ENCODE measurements at regions not wholly inside any gene's neighbourhood (a gene's known extent, or its start where the extent isn't known, plus 50 kb on each side); places are given as distances from the start of the nearest gene placed in this dataset.

- no peaks in the 10 kb centered on the region for H3K4me1 ChIP-seq (ENCODE audit: insufficient read depth, low read length)
- ChIA-PET POLR2A (ENCODE audit: unreplicated experiment) (no interaction called here), CTCF (no interaction called here)
- TF ChIP-seq CTCF (conservative IDR thresholded peaks at IDR 0.05; ENCODE audit: low read depth, low read length) = no peak
- TF ChIP-seq EZH2 (IDR thresholded peaks at IDR 0.05; ENCODE audit: low read length, unreplicated experiment) = no peak
- TF ChIP-seq EZH2phosphoT487 (IDR thresholded peaks at IDR 0.05; ENCODE audit: borderline replicate concordance, low read length) = no peak
- BruUV-seq (replicated peaks) = no TSS peak
- no peaks in the 10 kb centered on the region for H3K79me2 ChIP-seq (ENCODE audit: low read length)
- no peaks in the 10 kb centered on the region for H3F3A ChIP-seq (ENCODE audit: low read length, unreplicated experiment)
- no peak overlapping the region for H3K4me2 ChIP-seq (ENCODE audit: low read length)
- H3K27ac ChIP-seq (ENCODE audit: low read length) = no peak overlapping the region
- H3K9ac ChIP-seq (ENCODE audit: low read length) = no peak overlapping the region
- no peaks in the 10 kb centered on the region for H3K36me3 ChIP-seq (ENCODE audit: low read depth, low read length)
- H3K4me3 ChIP-seq (ENCODE audit: low read length) = no peak overlapping the region
- DNase-seq (no peak), ATAC-seq (no peak)
- H4K20me1 ChIP-seq (ENCODE audit: low read length) = no peaks in the 10 kb centered on the region
- H3K9me2 ChIP-seq (replicated peaks; ENCODE audit: low read length) = no peaks in the 10 kb centered on the region
- H2AFZ ChIP-seq (ENCODE audit: low read length) = no peak overlapping the region
- no peaks in the 10 kb centered on the region for H3K9me3 ChIP-seq (ENCODE audit: low read length)
- intact Hi-C loops (cut with micrococcal nuclease) = no loop called here
- 0 out of 2 replicates have a peak, but pooled peaks cover 11% of the 10 kb centered on the region for H3K27me3 ChIP-seq (ENCODE audit: low read length)
Observed at GRCh38 chr6:181049-181654, 111.1 kb upstream of the DUSP22 start.

GRCh38 chr6:183668-184067, 108.6 kb upstream of the DUSP22 start:
- Histone ChIP-seq H3K27ac (ENCODE audit: low read length) (no peak overlapping the region), H3K79me2 (ENCODE audit: low read length) (no peaks in the 10 kb centered on the region), H3K9me3 (ENCODE audit: low read length) (no peaks in the 10 kb centered on the region), H3K4me2 (ENCODE audit: low read length) (no peak overlapping the region), H3K4me1 (ENCODE audit: insufficient read depth, low read length) (no peaks in the 10 kb centered on the region), H3K9ac (ENCODE audit: low read length) (no peak overlapping the region), H3K27me3 (ENCODE audit: low read length) (0 out of 2 replicates have a peak, but pooled peaks cover 11% of the 10 kb centered on the region), H3F3A (ENCODE audit: low read length, unreplicated experiment) (no peaks in the 10 kb centered on the region), H3K4me3 (ENCODE audit: low read length) (no peak overlapping the region), H2AFZ (ENCODE audit: low read length) (no peak overlapping the region), H3K9me2 (replicated peaks; ENCODE audit: low read length) (no peaks in the 10 kb centered on the region), H4K20me1 (ENCODE audit: low read length) (no peaks in the 10 kb centered on the region), H3K36me3 (ENCODE audit: low read depth, low read length) (no peaks in the 10 kb centered on the region)
- intact Hi-C loops (cut with micrococcal nuclease) = no loop called here
- DNase-seq (no peak), ATAC-seq (no peak)
- POLR2A ChIA-PET (ENCODE audit: unreplicated experiment) = no interaction called here
- BruUV-seq (replicated peaks) = no TSS peak
- TF ChIP-seq EZH2phosphoT487 (IDR thresholded peaks at IDR 0.05; ENCODE audit: borderline replicate concordance, low read length) = no peak
- TF ChIP-seq EZH2 (IDR thresholded peaks at IDR 0.05; ENCODE audit: low read length, unreplicated experiment) = no peak
- TF ChIP-seq CTCF (conservative IDR thresholded peaks at IDR 0.05; ENCODE audit: low read depth, low read length) = no peak
- CTCF ChIA-PET = no interaction called here

GRCh38 chr6:184161-184700, 108.1 kb upstream of the DUSP22 start:
- Histone ChIP-seq H3K9me2 (replicated peaks; ENCODE audit: low read length) (no peaks in the 10 kb centered on the region), H3F3A (ENCODE audit: low read length, unreplicated experiment) (no peaks in the 10 kb centered on the region), H3K9me3 (ENCODE audit: low read length) (no peaks in the 10 kb centered on the region), H3K4me2 (ENCODE audit: low read length) (no peak overlapping the region), H3K27ac (ENCODE audit: low read length) (no peak overlapping the region), H3K79me2 (ENCODE audit: low read length) (no peaks in the 10 kb centered on the region), H3K36me3 (ENCODE audit: low read depth, low read length) (no peaks in the 10 kb centered on the region), H3K27me3 (ENCODE audit: low read length) (0 out of 2 replicates have a peak, but pooled peaks cover 11% of the 10 kb centered on the region), H3K9ac (ENCODE audit: low read length) (no peak overlapping the region), H3K4me3 (ENCODE audit: low read length) (no peak overlapping the region), H3K4me1 (ENCODE audit: insufficient read depth, low read length) (no peaks in the 10 kb centered on the region), H4K20me1 (ENCODE audit: low read length) (no peaks in the 10 kb centered on the region), H2AFZ (ENCODE audit: low read length) (no peak overlapping the region)
- intact Hi-C loops (cut with micrococcal nuclease) = no loop called here
- TF ChIP-seq CTCF (conservative IDR thresholded peaks at IDR 0.05; ENCODE audit: low read depth, low read length) = no peak
- TF ChIP-seq EZH2phosphoT487 (IDR thresholded peaks at IDR 0.05; ENCODE audit: borderline replicate concordance, low read length) = no peak
- no peak for TF ChIP-seq EZH2 (IDR thresholded peaks at IDR 0.05; ENCODE audit: low read length, unreplicated experiment)
- POLR2A ChIA-PET (ENCODE audit: unreplicated experiment) = no interaction called here
- ATAC-seq (no peak), DNase-seq (no peak)
- no TSS peak for BruUV-seq (replicated peaks)
- CTCF ChIA-PET = no interaction called here
